ENCODE measurements at regions not wholly inside any gene's neighbourhood (a gene's known extent, or its start where the extent isn't known, plus 50 kb on each side); places are given as distances from the start of the nearest gene placed in this dataset.

- DNase-seq (ENCODE audit: low read depth in 1 of 2, low spot score in 1 of 2), result no peak
- H3K9me3 ChIP-seq, result no peaks in the 10 kb centered on the region
- CTCF ChIA-PET, result no interaction called here
Observed at GRCh38 chr15:47377465-47377864, 339.8 kb upstream of the SEMA6D start.

GRCh38 chr15:47378527-47378926, 338.8 kb upstream of the SEMA6D start:
- CTCF ChIA-PET, result interaction anchor here (1.0 kb wide), 1 partner anchor 12 kb away, joined by 3 read pairs; no protein-coding TSS in a partner anchor
- no peak for TF ChIP-seq CHD4 (IDR thresholded peaks at IDR 0.05; ENCODE audit: borderline replicate concordance)
- no peak for TF ChIP-seq GATA3 (IDR thresholded peaks at IDR 0.05; ENCODE audit: borderline replicate concordance)
- TF ChIP-seq HDAC2 (IDR thresholded peaks at IDR 0.05), result no peak
- no peak for TF ChIP-seq RCOR1 (IDR thresholded peaks at IDR 0.05; ENCODE audit: low read depth, low read length)
- TF ChIP-seq BHLHE40 (IDR thresholded peaks at IDR 0.05; ENCODE audit: low read depth, low read length), result no peak
- no peak for TF ChIP-seq TP53 (CRISPR knock-in tag; IDR thresholded peaks at IDR 0.05)
- no peak for TF ChIP-seq FOSL2 (IDR thresholded peaks at IDR 0.05)
- TF ChIP-seq FOSL2 (CRISPR knock-in tag; IDR thresholded peaks at IDR 0.05), result no peak
- no peak for TF ChIP-seq HMGXB4 (CRISPR knock-in tag; IDR thresholded peaks at IDR 0.05; ENCODE audit: borderline replicate concordance)
- no peak for TF ChIP-seq CHD2 (IDR thresholded peaks at IDR 0.05; ENCODE audit: low read length, partially characterized antibody)
- WGBS (ENCODE audit: missing lambda C conversion rate), result 0% methylated on average over 2 of the region's 2 CpGs

More at GRCh38 chr15:47377465-47377864, 339.8 kb upstream of the SEMA6D start:
- TF ChIP-seq GATA3 (IDR thresholded peaks at IDR 0.05; ENCODE audit: borderline replicate concordance), result no peak
- TF ChIP-seq FOSL2 (IDR thresholded peaks at IDR 0.05), result no peak
- no peak for TF ChIP-seq FOSL2 (CRISPR knock-in tag; IDR thresholded peaks at IDR 0.05)
- TF ChIP-seq BHLHE40 (IDR thresholded peaks at IDR 0.05; ENCODE audit: low read depth, low read length), result no peak
- no peak for TF ChIP-seq E2F6 (IDR thresholded peaks at IDR 0.05; ENCODE audit: borderline replicate concordance, low read depth)
- no peak for TF ChIP-seq CHD4 (IDR thresholded peaks at IDR 0.05; ENCODE audit: borderline replicate concordance)
- no peak for TF ChIP-seq MYC (IDR thresholded peaks at IDR 0.05; ENCODE audit: borderline replicate concordance, low read length)
- no peak for TF ChIP-seq ZC3H11A (IDR thresholded peaks at IDR 0.05)
- TF ChIP-seq RFX5 (IDR thresholded peaks at IDR 0.05), result no peak
- TF ChIP-seq USF2 (IDR thresholded peaks at IDR 0.05), result no peak
- TF ChIP-seq ZFP36 (IDR thresholded peaks at IDR 0.05; ENCODE audit: borderline replicate concordance, partially characterized antibody), result no peak
- TF ChIP-seq HOXA7 (CRISPR knock-in tag; IDR thresholded peaks at IDR 0.05), result no peak
- TF ChIP-seq ESRRA (IDR thresholded peaks at IDR 0.05; ENCODE audit: borderline replicate concordance, low read length), result no peak
- TF ChIP-seq PHF8 (IDR thresholded peaks at IDR 0.05; ENCODE audit: borderline replicate concordance, low read depth), result no peak
- TF ChIP-seq CEBPB (IDR thresholded peaks at IDR 0.05), result no peak
- TF ChIP-seq HDAC2 (IDR thresholded peaks at IDR 0.05), result no peak
- no peak for TF ChIP-seq RAD21 (conservative IDR thresholded peaks at IDR 0.05 in 1 of 2, IDR thresholded peaks at IDR 0.05 in 1 of 2)
- Histone ChIP-seq H3K4me2 (no peak overlapping the region), H3K4me3 (no peak overlapping the region), H3K27ac (no peak overlapping the region), H3K4me1 (no peaks in the 10 kb centered on the region)
- FAIRE-seq (no peak), ATAC-seq (no peak)
- WGBS (ENCODE audit: missing lambda C conversion rate), result 6% methylated on average over 2 of the region's 2 CpGs
- POLR2A ChIA-PET, result no interaction called here

GRCh38 chr15:47383102-47383501, 334.2 kb upstream of the SEMA6D start:
- POLR2A ChIA-PET, result no interaction called here
- TF ChIP-seq POLR2A (IDR thresholded peaks at IDR 0.05; ENCODE audit: low read length) (no peak), MAZ (IDR thresholded peaks at IDR 0.05; ENCODE audit: borderline replicate concordance, low read depth, low read length) (no peak), RAD21 (conservative IDR thresholded peaks at IDR 0.05 in 1 of 2, IDR thresholded peaks at IDR 0.05 in 1 of 2) (no peak), EHMT2 (IDR thresholded peaks at IDR 0.05; ENCODE audit: low read depth) (no peak), ZNF302 (CRISPR knock-in tag; IDR thresholded peaks at IDR 0.05) (no peak), ZSCAN20 (CRISPR knock-in tag; IDR thresholded peaks at IDR 0.05) (no peak), TFCP2L1 (CRISPR knock-in tag; IDR thresholded peaks at IDR 0.05) (no peak), REST (IDR thresholded peaks at IDR 0.05) (no peak), SREBF2 (IDR thresholded peaks at IDR 0.05) (no peak), CEBPB (IDR thresholded peaks at IDR 0.05) (no peak), RNF2 (IDR thresholded peaks at IDR 0.05; ENCODE audit: borderline replicate concordance, low read depth) (no peak)

More at GRCh38 chr15:47378527-47378926, 338.8 kb upstream of the SEMA6D start:
- DNase-seq (ENCODE audit: low read depth in 1 of 2, low spot score in 1 of 2) (no peak), FAIRE-seq (no peak), ATAC-seq (no peak)
- no peak overlapping the region for H3K4me2 ChIP-seq
- H3K27ac ChIP-seq, result no peak overlapping the region
- no peaks in the 10 kb centered on the region for H3K9me3 ChIP-seq
- POLR2A ChIA-PET, result no interaction called here
- no peak overlapping the region for H3K4me3 ChIP-seq
- no peaks in the 10 kb centered on the region for H3K4me1 ChIP-seq

More at GRCh38 chr15:47383102-47383501, 334.2 kb upstream of the SEMA6D start:
- CTCF ChIA-PET, result no interaction called here
- no peak overlapping the region for H3K27ac ChIP-seq
- no peak overlapping the region for H3K4me3 ChIP-seq
- no peaks in the 10 kb centered on the region for H3K9me3 ChIP-seq
- no peak overlapping the region for H3K4me2 ChIP-seq
- H3K4me1 ChIP-seq, result no peaks in the 10 kb centered on the region
- ATAC-seq, result no peak
- FAIRE-seq, result no peak
- DNase-seq (ENCODE audit: low read depth in 1 of 2, low spot score in 1 of 2), result no peak
- 0% methylated on average over 4 of the region's 5 CpGs for WGBS (ENCODE audit: missing lambda C conversion rate)

All from A549 (cell line).